Spleen (tissue), 7 donors: ENCODE measurements at regions not wholly inside any gene's neighbourhood (a gene's known extent, or its start where the extent isn't known, plus 50 kb on each side); places are given as distances from the start of the nearest gene placed in this dataset.

Source experiments
- CTCF ChIP-seq, 11 experiments: fragments of 200-600 bp in 7 of 11; fragments of 450-650 bp in 4 of 11; sonication (generic) in 4 of 11; IDR thresholded peaks in 8 of 11; conservative IDR thresholded peaks in 3 of 11; 1 replicate in 7 of 11; 2 replicates in 4 of 11; pipeline versions ENCODE4 v1.4.0 to v1.8.0; 2016 to 2021; ENCODE audit warnings: antibody characterized with exemption in 11 of 11, inconsistent platforms in 4 of 11, mild to moderate bottlenecking in 1 of 11
- POLR2A ChIP-seq, 3 donors: fragments of 450-650 bp; IDR thresholded peaks; one replicate each; pipeline ENCODE4 v1.5.1; 2017; ENCODE audit warnings: antibody characterized with exemption in 3 of 3, mild to moderate bottlenecking in 1 of 3
- POLR2AphosphoS5 ChIP-seq, 3 donors: sonication (generic); formaldehyde crosslinking; IDR thresholded peaks; one replicate each; pipeline ENCODE4 v1.5.1; 2017; ENCODE audit warnings: antibody characterized with exemption in 3 of 3
- donor health status: DM: no; HTN: no; CAD: no; lungs with moderate emphysema.
- donor health status: DM: no; HTN: no; CAD: no.
- donor health status: DM: no; HTN: no; CAD: no.

DNA sequence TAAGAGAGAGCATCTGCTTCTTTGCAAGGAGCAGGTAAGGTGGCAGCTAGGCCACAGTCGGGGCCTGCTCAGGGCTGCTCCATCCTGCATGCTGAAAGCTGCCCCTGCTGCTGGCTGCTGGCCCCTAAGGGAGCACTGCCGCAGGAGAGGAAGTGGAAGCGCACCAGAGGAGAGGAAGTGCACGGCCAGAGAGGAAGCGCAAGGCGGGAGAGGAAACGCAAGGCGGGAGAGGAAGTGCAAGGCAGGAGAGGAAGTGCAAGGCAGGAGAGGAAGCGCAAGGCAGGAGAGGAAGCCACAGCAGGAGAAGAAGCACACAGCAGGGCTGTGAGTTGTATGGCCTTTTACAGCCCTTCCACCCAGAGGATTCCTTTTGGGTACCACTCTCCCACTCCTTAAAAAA lies 539.0 kb upstream of the TNP1 start:
- TF ChIP-seq CTCF (IDR thresholded peaks at IDR 0.05 in 8 of 11, conservative IDR thresholded peaks at IDR 0.05 in 3 of 11) = no peak
- TF ChIP-seq POLR2A (IDR thresholded peaks at IDR 0.05) = no peak
- TF ChIP-seq POLR2AphosphoS5 (IDR thresholded peaks at IDR 0.05) = peak; percentile 37 to 78 (median 64)
